PC-3 (cell line): ENCODE measurements at regions not wholly inside any gene's neighbourhood (a gene's known extent, or its start where the extent isn't known, plus 50 kb on each side); places are given as distances from the start of the nearest gene placed in this dataset.

Experiments used
- ATAC-seq: fragments of 200-7000 bp; cut with Tn5 transposase; 2 replicates; pipeline ENCODE4 v1.9.1; 2020; ENCODE audit warnings: mild to moderate bottlenecking, moderate library complexity
- BruUV-seq: library from RNA; stranded (reverse); fragments of 400-500 nt; replicated peaks from 2 replicates; lab custom pipeline; 2021; lab: Mats Ljungman, UMichigan
- CTCF ChIA-PET: fragments of 300-600 bp; sonication (Branson Sonifier 250); formaldehyde crosslinking; loops from one replicate; lab custom pipeline; 2022; ENCODE audit warnings: antibody characterized with exemption; lab: Charles Lee
- POLR2A ChIA-PET: fragments of 300-600 bp; sonication (Branson Sonifier 250); formaldehyde crosslinking; loops from one replicate; lab custom pipeline; 2022; ENCODE audit warnings: antibody characterized with exemption; ENCODE audit not compliant: unreplicated experiment; lab: Charles Lee
- DNase-seq: peaks from one replicate; pipeline ENCODE4 v3.0.0-alpha.2; 2015
- H2AFZ ChIP-seq: fragments of 300-600 bp; sonication (generic); 2 replicates; pipeline ENCODE4 v1.6.0; 2016; ENCODE audit warnings: antibody characterized with exemption, low read length
- H3F3A ChIP-seq: fragments of 300-600 bp; sonication (generic); one replicate; pipeline ENCODE4 v1.6.0; 2017; ENCODE audit warnings: antibody characterized with exemption, low read length, control low read depth, mild to moderate bottlenecking; ENCODE audit not compliant: unreplicated experiment
- H3K27ac ChIP-seq: fragments of 300-600 bp; sonication (generic); 2 replicates; pipeline ENCODE4 v1.5.1; 2016; ENCODE audit warnings: mild to moderate bottlenecking, low read length
- H3K27me3 ChIP-seq: fragments of 300-600 bp; sonication (generic); 2 replicates; pipeline ENCODE4 v1.6.1; 2016; ENCODE audit warnings: low read length, mixed read lengths
- H3K36me3 ChIP-seq: fragments of 300-600 bp; sonication (generic); 2 replicates; pipeline ENCODE4 v1.6.1; 2016; ENCODE audit warnings: low read depth, mixed run types, low read length, mixed read lengths
- H3K4me1 ChIP-seq: fragments of 300-600 bp; sonication (generic); 2 replicates; pipeline ENCODE4 v1.5.1; 2016; ENCODE audit warnings: low read length; ENCODE audit not compliant: insufficient read depth
- H3K4me2 ChIP-seq: fragments of 300-600 bp; sonication (generic); 2 replicates; pipeline ENCODE4 v1.6.0; 2016; ENCODE audit warnings: low read length
- H3K4me3 ChIP-seq: fragments of 300-600 bp; sonication (generic); 2 replicates; pipeline ENCODE4 v1.5.1; 2016; ENCODE audit warnings: mild to moderate bottlenecking, low read length, mixed read lengths
- H3K79me2 ChIP-seq: fragments of 300-600 bp; sonication (generic); 2 replicates; pipeline ENCODE4 v1.6.1; 2017; ENCODE audit warnings: low read length, mixed read lengths
- H3K9ac ChIP-seq: fragments of 300-600 bp; sonication (generic); 2 replicates; pipeline ENCODE4 v1.6.0; 2016; ENCODE audit warnings: mild to moderate bottlenecking, low read length
- H3K9me2 ChIP-seq: fragments of 300-600 bp; sonication (generic); replicated peaks from 2 replicates; pipeline ENCODE4 v1.6.1; 2016; ENCODE audit warnings: mixed run types, low read length, mixed read lengths
- H3K9me3 ChIP-seq: fragments of 300-600 bp; sonication (generic); 2 replicates; pipeline ENCODE4 v1.6.1; 2016; ENCODE audit warnings: low read length, mixed read lengths
- H4K20me1 ChIP-seq: fragments of 300-600 bp; sonication (generic); 2 replicates; pipeline ENCODE4 v1.6.1; 2016; ENCODE audit warnings: low read length, mixed read lengths
- EZH2 ChIP-seq: fragments of 300-600 bp; sonication (generic); IDR thresholded peaks from one replicate; pipeline ENCODE4 v1.6.1; 2017; ENCODE audit warnings: antibody characterized with exemption, mild to moderate bottlenecking, low read length; ENCODE audit not compliant: unreplicated experiment
- EZH2phosphoT487 ChIP-seq: fragments of 300-600 bp; sonication (generic); IDR thresholded peaks from 2 replicates; pipeline ENCODE4 v1.6.1; 2018; ENCODE audit warnings: mild to moderate bottlenecking, antibody characterized with exemption, low read length, borderline replicate concordance
- intact Hi-C: fragments of 100-400 bp; cut with micrococcal nuclease; formaldehyde crosslinking; loops from 2 replicates; pipeline ENCODE4 v1.9.0; 2023
- TF ChIP-seq, protein P1 (sequence below): fragments of 300-600 bp; sonication (generic); conservative IDR thresholded peaks from 2 replicates; pipeline ENCODE4 v1.5.1; 2017; ENCODE audit warnings: antibody characterized with exemption, low read depth, mild to moderate bottlenecking, low read length

DNA sequence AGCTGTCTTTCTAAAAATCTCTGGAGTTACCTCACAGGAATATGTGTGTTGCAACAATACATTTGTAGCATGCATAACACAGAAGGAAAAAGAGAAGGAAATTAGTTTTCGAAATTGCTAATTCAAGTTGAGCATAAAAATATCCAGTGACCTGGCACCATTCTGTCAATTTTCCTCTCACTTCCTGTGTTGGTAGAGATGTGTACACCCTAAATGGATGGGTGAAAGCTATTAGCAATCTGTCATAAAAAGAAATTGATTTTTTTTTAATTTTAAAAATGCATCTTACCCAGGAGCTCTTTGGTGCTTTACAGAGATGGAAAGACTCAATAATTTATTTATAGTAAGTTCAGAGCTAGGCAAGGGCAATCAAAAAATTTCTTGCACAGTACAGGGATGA lies 333.3 kb upstream of the TMEM229A start:
- Histone ChIP-seq H3F3A (no peaks in the 10 kb centered on the region), H3K4me1 (no peaks in the 10 kb centered on the region), H3K27me3 (no peaks in the 10 kb centered on the region), H3K9me2 (no peaks in the 10 kb centered on the region), H2AFZ (no peak overlapping the region), H3K36me3 (no peaks in the 10 kb centered on the region), H3K9ac (no peak overlapping the region), H3K27ac (no peak overlapping the region), H4K20me1 (no peaks in the 10 kb centered on the region), H3K9me3 (no peaks in the 10 kb centered on the region), H3K4me2 (no peak overlapping the region), H3K79me2 (no peaks in the 10 kb centered on the region), H3K4me3 (no peak overlapping the region)
- DNase-seq (no peak), ATAC-seq (no peak)
- ChIA-PET POLR2A (no interaction called here), CTCF (no interaction called here)
- intact Hi-C loops = no loop called here
- BruUV-seq = no TSS peak
- no peak for TF ChIP-seq EZH2phosphoT487
- no peak for TF ChIP-seq EZH2
- TF ChIP-seq, protein P1, sequence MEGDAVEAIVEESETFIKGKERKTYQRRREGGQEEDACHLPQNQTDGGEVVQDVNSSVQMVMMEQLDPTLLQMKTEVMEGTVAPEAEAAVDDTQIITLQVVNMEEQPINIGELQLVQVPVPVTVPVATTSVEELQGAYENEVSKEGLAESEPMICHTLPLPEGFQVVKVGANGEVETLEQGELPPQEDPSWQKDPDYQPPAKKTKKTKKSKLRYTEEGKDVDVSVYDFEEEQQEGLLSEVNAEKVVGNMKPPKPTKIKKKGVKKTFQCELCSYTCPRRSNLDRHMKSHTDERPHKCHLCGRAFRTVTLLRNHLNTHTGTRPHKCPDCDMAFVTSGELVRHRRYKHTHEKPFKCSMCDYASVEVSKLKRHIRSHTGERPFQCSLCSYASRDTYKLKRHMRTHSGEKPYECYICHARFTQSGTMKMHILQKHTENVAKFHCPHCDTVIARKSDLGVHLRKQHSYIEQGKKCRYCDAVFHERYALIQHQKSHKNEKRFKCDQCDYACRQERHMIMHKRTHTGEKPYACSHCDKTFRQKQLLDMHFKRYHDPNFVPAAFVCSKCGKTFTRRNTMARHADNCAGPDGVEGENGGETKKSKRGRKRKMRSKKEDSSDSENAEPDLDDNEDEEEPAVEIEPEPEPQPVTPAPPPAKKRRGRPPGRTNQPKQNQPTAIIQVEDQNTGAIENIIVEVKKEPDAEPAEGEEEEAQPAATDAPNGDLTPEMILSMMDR = no peak

DNA sequence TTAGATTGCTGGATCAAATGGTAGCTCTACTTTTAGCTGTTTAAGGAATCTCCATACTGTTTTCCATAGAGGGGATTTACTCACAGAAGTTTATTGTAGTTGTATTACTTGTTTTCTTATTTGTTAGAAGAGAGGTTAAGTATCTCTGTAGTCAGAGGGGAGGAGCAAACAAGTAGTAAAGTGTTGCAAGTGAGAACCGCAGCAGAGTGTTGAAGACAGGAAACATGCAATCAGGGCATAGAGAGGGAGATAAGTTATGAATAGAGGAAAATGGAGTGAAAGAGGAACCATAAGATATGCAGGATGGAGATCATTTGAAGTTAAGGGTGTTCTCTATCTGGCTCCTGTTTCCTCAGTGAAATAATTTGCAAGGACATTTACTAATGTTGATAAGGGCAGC lies 331.4 kb upstream of the TMEM229A start:
- no TSS peak for BruUV-seq
- H3K4me3 ChIP-seq = no peak overlapping the region

DNA sequence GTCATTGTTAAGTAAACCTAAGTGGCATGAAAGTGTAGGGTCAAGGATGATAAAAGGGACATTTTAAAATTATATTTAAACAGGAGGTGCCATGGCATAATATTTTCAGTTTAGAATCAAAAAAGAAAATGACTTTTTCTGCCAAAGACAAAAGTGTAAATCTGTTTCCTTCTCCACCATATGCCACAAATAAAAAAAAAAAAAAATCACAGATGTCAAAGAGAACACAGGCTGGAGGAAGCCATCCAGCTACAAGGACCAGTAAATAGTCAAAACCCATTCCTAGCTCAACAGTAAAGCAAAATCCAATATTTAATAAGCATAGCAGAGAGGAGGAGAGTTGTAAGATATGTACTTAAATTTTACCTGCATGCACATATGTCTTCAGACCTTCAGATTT lies 321.3 kb upstream of the TMEM229A start:
- no peak overlapping the region for H3K4me3 ChIP-seq

More for the DNA sequence above, 331.4 kb upstream of the TMEM229A start:
- no peaks in the 10 kb centered on the region for H3K4me1 ChIP-seq
- ChIA-PET POLR2A (no interaction called here), CTCF (no interaction called here)
- no peak overlapping the region for H2AFZ ChIP-seq
- H3K79me2 ChIP-seq = no peaks in the 10 kb centered on the region
- intact Hi-C loops = no loop called here
- H3K27ac ChIP-seq = no peak overlapping the region
- no peaks in the 10 kb centered on the region for H3F3A ChIP-seq
- H3K9me2 ChIP-seq = no peaks in the 10 kb centered on the region
- H3K9me3 ChIP-seq = no peaks in the 10 kb centered on the region
- H3K9ac ChIP-seq = no peak overlapping the region
- DNase-seq = no peak
- H3K36me3 ChIP-seq = no peaks in the 10 kb centered on the region
- no peaks in the 10 kb centered on the region for H4K20me1 ChIP-seq
- TF ChIP-seq, protein P1 = no peak
- no peak for TF ChIP-seq EZH2phosphoT487
- TF ChIP-seq EZH2 = no peak
- ATAC-seq = no peak
- H3K4me2 ChIP-seq = no peak overlapping the region
- H3K27me3 ChIP-seq = no peaks in the 10 kb centered on the region

More for the DNA sequence above, 321.3 kb upstream of the TMEM229A start:
- Histone ChIP-seq H3K27ac (no peak overlapping the region), H3K9ac (no peak overlapping the region), H3K9me3 (no peaks in the 10 kb centered on the region), H3K79me2 (no peaks in the 10 kb centered on the region), H3K4me1 (no peaks in the 10 kb centered on the region), H3K9me2 (no peaks in the 10 kb centered on the region), H4K20me1 (no peaks in the 10 kb centered on the region), H3K4me2 (no peak overlapping the region), H2AFZ (no peak overlapping the region), H3F3A (no peaks in the 10 kb centered on the region), H3K36me3 (no peaks in the 10 kb centered on the region), H3K27me3 (no peaks in the 10 kb centered on the region)
- DNase-seq = no peak
- intact Hi-C loops = no loop called here
- CTCF ChIA-PET = no interaction called here
- ATAC-seq = no peak
- no TSS peak for BruUV-seq
- TF ChIP-seq, protein P1 = no peak
- no peak for TF ChIP-seq EZH2
- POLR2A ChIA-PET = no interaction called here
